ENCODE measurements at regions not wholly inside any gene's neighbourhood (a gene's known extent, or its start where the extent isn't known, plus 50 kb on each side); places are given as distances from the start of the nearest gene placed in this dataset.

DNA sequence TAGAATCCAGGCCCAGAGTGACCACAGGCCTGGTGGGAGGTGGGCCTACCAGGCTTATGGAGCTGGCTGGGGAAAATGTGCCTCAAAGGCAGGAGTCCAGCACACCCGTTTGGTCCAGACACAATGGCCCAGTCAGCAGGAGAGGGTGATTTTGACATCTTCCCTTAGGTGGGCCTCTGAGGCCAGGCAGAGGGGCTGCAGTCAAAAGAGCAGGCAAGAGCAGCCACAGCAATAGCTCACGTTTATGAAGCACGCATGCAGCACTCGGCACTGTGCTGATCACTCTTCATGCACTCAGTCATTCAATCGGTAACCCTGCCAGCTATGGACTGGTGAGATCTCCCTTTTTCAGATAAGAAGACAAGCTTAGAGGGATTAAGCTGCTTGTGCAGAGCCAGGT, 146.8 kb downstream of the LRIG2 start:
- TF ChIP-seq, protein P1, sequence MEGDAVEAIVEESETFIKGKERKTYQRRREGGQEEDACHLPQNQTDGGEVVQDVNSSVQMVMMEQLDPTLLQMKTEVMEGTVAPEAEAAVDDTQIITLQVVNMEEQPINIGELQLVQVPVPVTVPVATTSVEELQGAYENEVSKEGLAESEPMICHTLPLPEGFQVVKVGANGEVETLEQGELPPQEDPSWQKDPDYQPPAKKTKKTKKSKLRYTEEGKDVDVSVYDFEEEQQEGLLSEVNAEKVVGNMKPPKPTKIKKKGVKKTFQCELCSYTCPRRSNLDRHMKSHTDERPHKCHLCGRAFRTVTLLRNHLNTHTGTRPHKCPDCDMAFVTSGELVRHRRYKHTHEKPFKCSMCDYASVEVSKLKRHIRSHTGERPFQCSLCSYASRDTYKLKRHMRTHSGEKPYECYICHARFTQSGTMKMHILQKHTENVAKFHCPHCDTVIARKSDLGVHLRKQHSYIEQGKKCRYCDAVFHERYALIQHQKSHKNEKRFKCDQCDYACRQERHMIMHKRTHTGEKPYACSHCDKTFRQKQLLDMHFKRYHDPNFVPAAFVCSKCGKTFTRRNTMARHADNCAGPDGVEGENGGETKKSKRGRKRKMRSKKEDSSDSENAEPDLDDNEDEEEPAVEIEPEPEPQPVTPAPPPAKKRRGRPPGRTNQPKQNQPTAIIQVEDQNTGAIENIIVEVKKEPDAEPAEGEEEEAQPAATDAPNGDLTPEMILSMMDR (IDR thresholded peaks at IDR 0.05) = no peak
- TF ChIP-seq POLR2A (IDR thresholded peaks at IDR 0.05) = no peak
- TF ChIP-seq POLR2AphosphoS5 (IDR thresholded peaks at IDR 0.05) = no peak

Measured in upper lobe of left lung (tissue), 4 donors.